ENCODE measurements at regions not wholly inside any gene's neighbourhood (a gene's known extent, or its start where the extent isn't known, plus 50 kb on each side); places are given as distances from the start of the nearest gene placed in this dataset.

GRCh38 chr11:80041136-80042000 lies 600.5 kb upstream of the TENM4 start:
- no peaks in the 10 kb centered on the region for H3K4me1 Mint-ChIP-seq

GRCh38 chr11:80034801-80035200 lies 594.0 kb upstream of the TENM4 start:
- ChIA-PET CTCF (ENCODE audit: partially characterized antibody) (no interaction called here), POLR2A (ENCODE audit: partially characterized antibody) (no interaction called here)
- Mint-ChIP-seq H3K4me1 (no peaks in the 10 kb centered on the region), H3K9me3 (peaks cover 0 to 9% (median 2%) of the 10 kb centered on the region in 8 donors), H3K27me3 (no peaks in the 10 kb centered on the region), H3K36me3 (no peaks in the 10 kb centered on the region), H3K4me3 (no peak overlapping the region), H3K27ac (no peak overlapping the region)
- H3K4me3 ChIP-seq (ENCODE audit: low read length in 2 of 2) = no peak overlapping the region
- no peak for DNase-seq
- H3K9me3 ChIP-seq (ENCODE audit: control insufficient read depth in 1 of 2, low read length in 2 of 2) = no peaks in the 10 kb centered on the region
- H3K27ac ChIP-seq (ENCODE audit: low read depth, low read length) = no peak overlapping the region
- H3K4me1 ChIP-seq (ENCODE audit: insufficient read depth, low read length) = no peaks in the 10 kb centered on the region
- intact Hi-C loops (cut with micrococcal nuclease) = no loop called here
- H3K27me3 ChIP-seq (ENCODE audit: insufficient read depth, low read length) = no peaks in the 10 kb centered on the region
- H3K36me3 ChIP-seq (ENCODE audit: insufficient read depth, low read length) = no peaks in the 10 kb centered on the region

More at GRCh38 chr11:80041136-80042000, 600.5 kb upstream of the TENM4 start:
- intact Hi-C loops (cut with micrococcal nuclease) = no loop called here
- no peak overlapping the region for H3K27ac Mint-ChIP-seq
- H3K36me3 Mint-ChIP-seq = no peaks in the 10 kb centered on the region
- H3K9me3 Mint-ChIP-seq = peaks cover 0 to 14% (median 5%) of the 10 kb centered on the region in 8 donors
- H3K4me1 ChIP-seq (ENCODE audit: insufficient read depth, low read length) = no peaks in the 10 kb centered on the region
- DNase-seq = no peak
- no peaks in the 10 kb centered on the region for H3K27me3 ChIP-seq (ENCODE audit: insufficient read depth, low read length)
- H3K9me3 ChIP-seq (ENCODE audit: control insufficient read depth in 1 of 2, low read length in 2 of 2) = no peaks in the 10 kb centered on the region
- POLR2A ChIA-PET (ENCODE audit: partially characterized antibody) = no interaction called here
- no peaks in the 10 kb centered on the region for H3K36me3 ChIP-seq (ENCODE audit: insufficient read depth, low read length)
- no peak overlapping the region for H3K4me3 Mint-ChIP-seq
- H3K4me3 ChIP-seq (ENCODE audit: low read length in 2 of 2) = no peak overlapping the region
- no peak overlapping the region for H3K27ac ChIP-seq (ENCODE audit: low read depth, low read length)
- H3K27me3 Mint-ChIP-seq = no peaks in the 10 kb centered on the region
- CTCF ChIA-PET (ENCODE audit: partially characterized antibody) = no interaction called here

GRCh38 chr11:80031014-80031600 lies 590.3 kb upstream of the TENM4 start:
- Histone ChIP-seq H3K9me3 (ENCODE audit: control insufficient read depth in 1 of 2, low read length in 2 of 2) (no peaks in the 10 kb centered on the region), H3K27me3 (ENCODE audit: insufficient read depth, low read length) (no peaks in the 10 kb centered on the region), H3K4me3 (ENCODE audit: low read length in 2 of 2) (no peak overlapping the region), H3K27ac (ENCODE audit: low read depth, low read length) (no peak overlapping the region), H3K36me3 (ENCODE audit: insufficient read depth, low read length) (no peaks in the 10 kb centered on the region), H3K4me1 (ENCODE audit: insufficient read depth, low read length) (no peaks in the 10 kb centered on the region)
- no peak for DNase-seq
- no peaks in the 10 kb centered on the region for H3K36me3 Mint-ChIP-seq
- H3K4me3 Mint-ChIP-seq = no peak overlapping the region
- intact Hi-C loops (cut with micrococcal nuclease) = no loop called here
- POLR2A ChIA-PET (ENCODE audit: partially characterized antibody) = no interaction called here
- CTCF ChIA-PET (ENCODE audit: partially characterized antibody) = no interaction called here
- peaks cover 0 to 4% (median 2%) of the 10 kb centered on the region in 8 donors for H3K9me3 Mint-ChIP-seq
- H3K27me3 Mint-ChIP-seq = no peaks in the 10 kb centered on the region
- no peaks in the 10 kb centered on the region for H3K4me1 Mint-ChIP-seq
- no peak overlapping the region for H3K27ac Mint-ChIP-seq

- no peaks in the 10 kb centered on the region for H3K27me3 ChIP-seq (ENCODE audit: insufficient read depth, low read length)
- ChIA-PET POLR2A (ENCODE audit: partially characterized antibody) (no interaction called here), CTCF (ENCODE audit: partially characterized antibody) (no interaction called here)
- Mint-ChIP-seq H3K4me3 (no peak overlapping the region), H3K27me3 (no peaks in the 10 kb centered on the region), H3K36me3 (no peaks in the 10 kb centered on the region), H3K4me1 (no peaks in the 10 kb centered on the region), H3K9me3 (peaks cover 0 to 8% (median 3%) of the 10 kb centered on the region in 8 donors), H3K27ac (no peak overlapping the region)
- H3K4me3 ChIP-seq (ENCODE audit: low read length in 2 of 2) = no peak overlapping the region
- no peaks in the 10 kb centered on the region for H3K36me3 ChIP-seq (ENCODE audit: insufficient read depth, low read length)
- no peaks in the 10 kb centered on the region for H3K9me3 ChIP-seq (ENCODE audit: control insufficient read depth in 1 of 2, low read length in 2 of 2)
- no peaks in the 10 kb centered on the region for H3K4me1 ChIP-seq (ENCODE audit: insufficient read depth, low read length)
- intact Hi-C loops (cut with micrococcal nuclease) = no loop called here
- DNase-seq = no peak
- no peak overlapping the region for H3K27ac ChIP-seq (ENCODE audit: low read depth, low read length)
Observed at GRCh38 chr11:80028998-80029397, 588.2 kb upstream of the TENM4 start.

GRCh38 chr11:80024119-80024518 lies 583.3 kb upstream of the TENM4 start:
- H3K4me1 ChIP-seq (ENCODE audit: insufficient read depth, low read length) = no peaks in the 10 kb centered on the region
- intact Hi-C loops (cut with micrococcal nuclease) = no loop called here
- no peaks in the 10 kb centered on the region for H3K9me3 ChIP-seq (ENCODE audit: control insufficient read depth in 1 of 2, low read length in 2 of 2)
- POLR2A ChIA-PET (ENCODE audit: partially characterized antibody) = no interaction called here
- no peak for DNase-seq
- Mint-ChIP-seq H3K9me3 (peaks cover 0 to 8% (median 5%) of the 10 kb centered on the region in 8 donors), H3K27me3 (no peaks in the 10 kb centered on the region), H3K4me1 (no peaks in the 10 kb centered on the region), H3K36me3 (no peaks in the 10 kb centered on the region), H3K4me3 (no peak overlapping the region), H3K27ac (no peak overlapping the region)
- H3K36me3 ChIP-seq (ENCODE audit: insufficient read depth, low read length) = no peaks in the 10 kb centered on the region
- H3K27ac ChIP-seq (ENCODE audit: low read depth, low read length) = no peak overlapping the region
- CTCF ChIA-PET (ENCODE audit: partially characterized antibody) = no interaction called here
- H3K27me3 ChIP-seq (ENCODE audit: insufficient read depth, low read length) = no peaks in the 10 kb centered on the region
- no peak overlapping the region for H3K4me3 ChIP-seq (ENCODE audit: low read length in 2 of 2)

GRCh38 chr11:80023386-80023785 lies 582.6 kb upstream of the TENM4 start:
- Histone ChIP-seq H3K4me1 (ENCODE audit: insufficient read depth, low read length) (no peaks in the 10 kb centered on the region), H3K27ac (ENCODE audit: low read depth, low read length) (no peak overlapping the region), H3K36me3 (ENCODE audit: insufficient read depth, low read length) (no peaks in the 10 kb centered on the region), H3K27me3 (ENCODE audit: insufficient read depth, low read length) (no peaks in the 10 kb centered on the region), H3K4me3 (ENCODE audit: low read length in 2 of 2) (no peak overlapping the region), H3K9me3 (ENCODE audit: control insufficient read depth in 1 of 2, low read length in 2 of 2) (no peaks in the 10 kb centered on the region)
- Mint-ChIP-seq H3K4me3 (no peak overlapping the region), H3K36me3 (no peaks in the 10 kb centered on the region), H3K27ac (no peak overlapping the region), H3K4me1 (no peaks in the 10 kb centered on the region), H3K27me3 (no peaks in the 10 kb centered on the region), H3K9me3 (peaks cover 0 to 6% (median 4%) of the 10 kb centered on the region in 8 donors)
- ChIA-PET CTCF (ENCODE audit: partially characterized antibody) (no interaction called here), POLR2A (ENCODE audit: partially characterized antibody) (no interaction called here)
- no peak for DNase-seq
- intact Hi-C loops (cut with micrococcal nuclease) = no loop called here

GRCh38 chr11:80010536-80010935 lies 569.7 kb upstream of the TENM4 start:
- no peak for DNase-seq
- Histone ChIP-seq H3K36me3 (ENCODE audit: insufficient read depth, low read length) (no peaks in the 10 kb centered on the region), H3K4me1 (ENCODE audit: insufficient read depth, low read length) (no peaks in the 10 kb centered on the region), H3K27me3 (ENCODE audit: insufficient read depth, low read length) (no peaks in the 10 kb centered on the region), H3K4me3 (ENCODE audit: low read length in 2 of 2) (no peak overlapping the region), H3K9me3 (ENCODE audit: control insufficient read depth in 1 of 2, low read length in 2 of 2) (no peaks in the 10 kb centered on the region), H3K27ac (ENCODE audit: low read depth, low read length) (no peak overlapping the region)
- H3K9me3 Mint-ChIP-seq = peaks cover 0 to 8% (median 3%) of the 10 kb centered on the region in 8 donors
- intact Hi-C loops (cut with micrococcal nuclease) = no loop called here
- H3K27me3 Mint-ChIP-seq = no peaks in the 10 kb centered on the region
- no peaks in the 10 kb centered on the region for H3K4me1 Mint-ChIP-seq
- no peak overlapping the region for H3K27ac Mint-ChIP-seq
- no peak overlapping the region for H3K4me3 Mint-ChIP-seq
- H3K36me3 Mint-ChIP-seq = no peaks in the 10 kb centered on the region
- CTCF ChIA-PET (ENCODE audit: partially characterized antibody) = no interaction called here
- POLR2A ChIA-PET (ENCODE audit: partially characterized antibody) = no interaction called here

Measured in CD4-positive, alpha-beta memory T cell (primary cell).